ENCODE measurements at regions not wholly inside any gene's neighbourhood (a gene's known extent, or its start where the extent isn't known, plus 50 kb on each side); places are given as distances from the start of the nearest gene placed in this dataset.

DNA sequence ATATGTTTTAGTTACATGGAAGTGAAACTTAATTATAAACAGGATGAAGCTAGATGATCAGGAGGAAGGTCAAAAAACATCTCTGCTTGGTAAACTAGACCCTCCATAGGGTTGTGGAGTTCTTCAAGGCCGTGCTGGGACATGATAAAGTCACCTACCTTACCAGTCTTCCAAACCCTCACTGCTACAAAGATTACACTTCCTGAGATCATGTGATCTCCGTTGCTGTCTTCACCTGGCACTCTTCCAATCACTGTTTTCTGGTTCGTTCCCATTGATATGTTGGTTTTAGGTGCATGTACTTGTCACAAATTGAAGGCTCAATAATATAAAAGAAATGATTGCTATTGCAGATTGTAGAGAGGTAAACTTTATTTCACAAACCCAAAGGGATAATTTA, 161.5 kb upstream of the MAN1A1 start:
- Histone ChIP-seq H3K4me3 (replicated peaks in 1 of 3; ENCODE audit: low read depth in 2 of 3, low read length in 3 of 3) (no peak overlapping the region), H4K20me1 (ENCODE audit: insufficient read depth, low read length) (no peaks in the 10 kb centered on the region), H3K9me3 (replicated peaks in 1 of 2; ENCODE audit: control insufficient read depth in 1 of 2, insufficient read depth in 1 of 2, low read length in 2 of 2) (no peaks in the 10 kb centered on the region), H3K4me1 (ENCODE audit: control insufficient read depth in 1 of 2, insufficient read depth in 2 of 2, low read length in 2 of 2) (no peaks in the 10 kb centered on the region), H3K4me2 (replicated peaks; ENCODE audit: extremely low read depth, low read length, poor library complexity, severe bottlenecking) (no peak overlapping the region), H3K79me2 (ENCODE audit: insufficient read depth, low read length) (no peaks in the 10 kb centered on the region), H3K27me3 (ENCODE audit: control insufficient read depth in 2 of 2, insufficient read depth in 2 of 2, low read length in 2 of 2) (no peaks in the 10 kb centered on the region), H2AFZ (ENCODE audit: insufficient read depth, low read depth, low read length, poor library complexity, severe bottlenecking) (no peak overlapping the region), H3K27ac (ENCODE audit: low read depth in 1 of 2, low read length in 2 of 2) (no peak overlapping the region), H3K36me3 (replicated peaks in 1 of 2; ENCODE audit: control insufficient read depth in 1 of 2, insufficient read depth in 2 of 2, low read length in 2 of 2) (no peaks in the 10 kb centered on the region), H3K9ac (ENCODE audit: insufficient read depth, low read length, poor library complexity, severe bottlenecking) (no peak overlapping the region)
- Mint-ChIP-seq H3K9me3 (peaks cover 0 to 1% (median 0%) of the 10 kb centered on the region in 7 donors), H3K27me3 (ENCODE audit: low read depth in 3 of 3) (peaks cover 0 to 2% (median 0%) of the 10 kb centered on the region in 3 donors), H3K4me3 (no peak overlapping the region), H3K27ac (no peak overlapping the region), H3K4me1 (no peaks in the 10 kb centered on the region), H3K36me3 (no peaks in the 10 kb centered on the region)
- intact Hi-C loops (cut with micrococcal nuclease): no loop called here
- no peak for DNase-seq
- WGBS (ENCODE audit: insufficient coverage): no CpG with 5 or more reads among the region's 3 CpGs
- TF ChIP-seq, protein P1, sequence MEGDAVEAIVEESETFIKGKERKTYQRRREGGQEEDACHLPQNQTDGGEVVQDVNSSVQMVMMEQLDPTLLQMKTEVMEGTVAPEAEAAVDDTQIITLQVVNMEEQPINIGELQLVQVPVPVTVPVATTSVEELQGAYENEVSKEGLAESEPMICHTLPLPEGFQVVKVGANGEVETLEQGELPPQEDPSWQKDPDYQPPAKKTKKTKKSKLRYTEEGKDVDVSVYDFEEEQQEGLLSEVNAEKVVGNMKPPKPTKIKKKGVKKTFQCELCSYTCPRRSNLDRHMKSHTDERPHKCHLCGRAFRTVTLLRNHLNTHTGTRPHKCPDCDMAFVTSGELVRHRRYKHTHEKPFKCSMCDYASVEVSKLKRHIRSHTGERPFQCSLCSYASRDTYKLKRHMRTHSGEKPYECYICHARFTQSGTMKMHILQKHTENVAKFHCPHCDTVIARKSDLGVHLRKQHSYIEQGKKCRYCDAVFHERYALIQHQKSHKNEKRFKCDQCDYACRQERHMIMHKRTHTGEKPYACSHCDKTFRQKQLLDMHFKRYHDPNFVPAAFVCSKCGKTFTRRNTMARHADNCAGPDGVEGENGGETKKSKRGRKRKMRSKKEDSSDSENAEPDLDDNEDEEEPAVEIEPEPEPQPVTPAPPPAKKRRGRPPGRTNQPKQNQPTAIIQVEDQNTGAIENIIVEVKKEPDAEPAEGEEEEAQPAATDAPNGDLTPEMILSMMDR (IDR thresholded peaks at IDR 0.05): no peak

DNA sequence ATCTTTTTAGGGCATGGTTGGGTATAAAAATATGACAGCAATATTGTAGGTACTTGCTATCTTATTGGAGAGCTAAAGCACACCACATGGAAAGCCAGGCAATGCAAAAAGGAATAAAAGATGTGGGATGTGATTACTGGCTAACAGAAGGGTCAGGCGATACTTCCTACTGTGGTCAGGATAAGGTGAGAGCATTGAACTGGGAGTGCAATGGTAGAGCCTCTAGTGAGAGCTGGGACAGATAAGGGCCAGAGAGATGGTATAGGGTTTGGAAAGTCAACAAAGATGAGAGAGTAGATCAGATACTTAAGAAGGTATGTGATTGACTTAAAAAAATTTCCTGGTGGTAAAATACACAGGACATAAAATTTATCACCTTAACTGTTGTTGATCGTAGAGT, 160.7 kb upstream of the MAN1A1 start:
- Histone ChIP-seq H3K9me3 (replicated peaks in 1 of 2; ENCODE audit: control insufficient read depth in 1 of 2, insufficient read depth in 1 of 2, low read length in 2 of 2) (no peaks in the 10 kb centered on the region), H3K4me2 (replicated peaks; ENCODE audit: extremely low read depth, low read length, poor library complexity, severe bottlenecking) (no peak overlapping the region), H3K27me3 (ENCODE audit: control insufficient read depth in 2 of 2, insufficient read depth in 2 of 2, low read length in 2 of 2) (no peaks in the 10 kb centered on the region), H3K36me3 (replicated peaks in 1 of 2; ENCODE audit: control insufficient read depth in 1 of 2, insufficient read depth in 2 of 2, low read length in 2 of 2) (no peaks in the 10 kb centered on the region), H3K9ac (ENCODE audit: insufficient read depth, low read length, poor library complexity, severe bottlenecking) (no peak overlapping the region), H4K20me1 (ENCODE audit: insufficient read depth, low read length) (no peaks in the 10 kb centered on the region), H2AFZ (ENCODE audit: insufficient read depth, low read depth, low read length, poor library complexity, severe bottlenecking) (no peak overlapping the region), H3K79me2 (ENCODE audit: insufficient read depth, low read length) (no peaks in the 10 kb centered on the region), H3K4me1 (ENCODE audit: control insufficient read depth in 1 of 2, insufficient read depth in 2 of 2, low read length in 2 of 2) (no peaks in the 10 kb centered on the region), H3K27ac (ENCODE audit: low read depth in 1 of 2, low read length in 2 of 2) (no peak overlapping the region), H3K4me3 (replicated peaks in 1 of 3; ENCODE audit: low read depth in 2 of 3, low read length in 3 of 3) (no peak overlapping the region)
- TF ChIP-seq, protein P1 (IDR thresholded peaks at IDR 0.05): no peak
- H3K4me3 Mint-ChIP-seq: no peak overlapping the region
- DNase-seq: no peak
- no peaks in the 10 kb centered on the region for H3K4me1 Mint-ChIP-seq
- 100% methylated on average over 1 of the region's 2 CpGs for WGBS (ENCODE audit: insufficient coverage)
- no peak overlapping the region for H3K27ac Mint-ChIP-seq
- H3K9me3 Mint-ChIP-seq: peaks cover 0 to 1% (median 0%) of the 10 kb centered on the region in 7 donors
- H3K36me3 Mint-ChIP-seq: no peaks in the 10 kb centered on the region
- intact Hi-C loops (cut with micrococcal nuclease): no loop called here
- H3K27me3 Mint-ChIP-seq (ENCODE audit: low read depth in 3 of 3): peaks cover 0 to 2% (median 0%) of the 10 kb centered on the region in 3 donors
